ENCODE measurements at regions not wholly inside any gene's neighbourhood (a gene's known extent, or its start where the extent isn't known, plus 50 kb on each side); places are given as distances from the start of the nearest gene placed in this dataset.

- TF ChIP-seq, protein P1, sequence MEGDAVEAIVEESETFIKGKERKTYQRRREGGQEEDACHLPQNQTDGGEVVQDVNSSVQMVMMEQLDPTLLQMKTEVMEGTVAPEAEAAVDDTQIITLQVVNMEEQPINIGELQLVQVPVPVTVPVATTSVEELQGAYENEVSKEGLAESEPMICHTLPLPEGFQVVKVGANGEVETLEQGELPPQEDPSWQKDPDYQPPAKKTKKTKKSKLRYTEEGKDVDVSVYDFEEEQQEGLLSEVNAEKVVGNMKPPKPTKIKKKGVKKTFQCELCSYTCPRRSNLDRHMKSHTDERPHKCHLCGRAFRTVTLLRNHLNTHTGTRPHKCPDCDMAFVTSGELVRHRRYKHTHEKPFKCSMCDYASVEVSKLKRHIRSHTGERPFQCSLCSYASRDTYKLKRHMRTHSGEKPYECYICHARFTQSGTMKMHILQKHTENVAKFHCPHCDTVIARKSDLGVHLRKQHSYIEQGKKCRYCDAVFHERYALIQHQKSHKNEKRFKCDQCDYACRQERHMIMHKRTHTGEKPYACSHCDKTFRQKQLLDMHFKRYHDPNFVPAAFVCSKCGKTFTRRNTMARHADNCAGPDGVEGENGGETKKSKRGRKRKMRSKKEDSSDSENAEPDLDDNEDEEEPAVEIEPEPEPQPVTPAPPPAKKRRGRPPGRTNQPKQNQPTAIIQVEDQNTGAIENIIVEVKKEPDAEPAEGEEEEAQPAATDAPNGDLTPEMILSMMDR (conservative IDR thresholded peaks at IDR 0.05; ENCODE audit: low read depth in 2 of 2): no peak
- TF ChIP-seq REST (IDR thresholded peaks at IDR 0.05; ENCODE audit: unreplicated experiment): no peak
- TF ChIP-seq POLR2AphosphoS5 (IDR thresholded peaks at IDR 0.05; ENCODE audit: low read depth): no peak
- no peak for TF ChIP-seq EZH2 (IDR thresholded peaks at IDR 0.05; ENCODE audit: low read depth, unreplicated experiment)
- no peak for TF ChIP-seq EZH2phosphoT487 (IDR thresholded peaks at IDR 0.05; ENCODE audit: unreplicated experiment)
- TF ChIP-seq STAT1 (IDR thresholded peaks at IDR 0.05; ENCODE audit: unreplicated experiment): no peak
- TF ChIP-seq ZNF114 (CRISPR knock-in tag; IDR thresholded peaks at IDR 0.05): no peak
- TF ChIP-seq CREB1 (CRISPR knock-in tag; IDR thresholded peaks at IDR 0.05; ENCODE audit: low read depth): no peak
- TF ChIP-seq NANOG (IDR thresholded peaks at IDR 0.05; ENCODE audit: borderline replicate concordance): no peak
Observed at GRCh38 chr6:63014290-63014689, 197.0 kb upstream of the FKBP1C start.
